Superior temporal gyrus (tissue), 1 donor: ENCODE measurements at regions not wholly inside any gene's neighbourhood (a gene's known extent, or its start where the extent isn't known, plus 50 kb on each side); places are given as distances from the start of the nearest gene placed in this dataset.

Experiments
- DNase-seq: peaks from one replicate; pipeline ENCODE4 v3.0.0-alpha.2; 2016; ENCODE audit errors: extremely low spot score

DNA sequence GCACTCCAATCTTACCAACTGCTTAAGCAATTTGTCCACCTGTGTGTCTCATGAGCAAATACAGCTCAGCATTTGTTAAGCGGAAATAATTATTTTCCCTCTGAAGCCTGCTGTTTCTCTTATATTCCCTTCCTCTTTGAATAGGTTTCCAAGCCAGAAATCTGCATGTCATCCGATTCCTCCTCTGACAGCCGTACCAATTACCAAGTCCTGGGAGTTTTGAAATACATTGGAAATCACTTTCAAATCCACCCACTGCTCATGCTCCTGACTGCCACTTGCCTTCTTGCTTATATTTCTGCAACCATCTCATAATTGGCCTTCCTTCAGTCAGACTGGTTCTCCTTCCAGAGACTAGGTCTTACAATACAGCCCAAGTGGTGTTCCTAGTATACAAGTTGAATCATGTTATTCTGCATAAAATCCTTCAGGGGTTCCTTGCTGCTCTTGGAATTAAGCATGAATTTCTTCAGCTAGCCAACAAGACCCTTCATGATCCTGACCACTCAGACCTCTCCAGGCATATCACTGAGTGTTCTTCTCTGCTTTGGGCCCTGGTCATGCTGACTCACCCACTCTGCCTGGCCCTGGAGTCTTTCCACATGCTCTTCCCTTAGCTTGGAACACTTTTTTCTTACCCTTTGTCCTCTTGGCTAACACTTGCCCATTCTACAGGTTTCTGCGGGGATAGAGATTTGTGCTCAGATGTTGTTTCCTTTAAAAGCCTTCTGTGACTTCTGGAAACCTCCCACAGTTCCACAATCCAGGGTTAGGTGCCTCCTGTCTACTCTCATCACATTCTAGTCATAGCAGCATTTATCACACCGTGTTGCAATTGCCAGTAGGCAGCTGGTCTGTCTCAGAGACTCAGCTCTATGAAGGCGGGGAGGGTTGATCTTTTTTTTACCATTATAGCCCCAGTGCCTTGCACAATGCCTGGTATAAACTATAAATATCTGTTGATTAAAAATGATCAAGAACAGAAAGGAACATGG is 157.6 kb downstream of the ARL6IP6 start:
- no peak for DNase-seq

DNA sequence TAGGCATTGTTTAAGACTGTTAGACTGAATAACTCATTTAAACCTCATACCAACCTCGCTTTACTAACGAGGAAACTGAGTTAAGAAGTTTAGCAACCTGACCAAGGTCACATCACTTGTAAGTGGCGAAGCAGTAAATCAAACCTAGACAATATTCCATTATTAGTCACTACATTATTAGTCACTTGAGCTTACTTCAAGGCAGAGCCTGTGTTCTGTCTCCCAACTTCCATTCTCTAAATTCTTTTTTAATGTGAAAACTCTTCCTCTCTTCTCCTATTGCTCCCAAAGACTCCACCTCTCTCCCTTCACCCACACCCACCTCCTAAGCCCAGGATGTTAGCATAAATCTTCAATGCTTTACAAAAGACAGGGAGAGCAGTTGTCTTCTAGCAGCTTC is 156.5 kb downstream of the ARL6IP6 start:
- DNase-seq: no peak

- DNase-seq: no peak
Measured at GRCh38 chr2:152870239-152870638, 151.8 kb downstream of the ARL6IP6 start.

DNA sequence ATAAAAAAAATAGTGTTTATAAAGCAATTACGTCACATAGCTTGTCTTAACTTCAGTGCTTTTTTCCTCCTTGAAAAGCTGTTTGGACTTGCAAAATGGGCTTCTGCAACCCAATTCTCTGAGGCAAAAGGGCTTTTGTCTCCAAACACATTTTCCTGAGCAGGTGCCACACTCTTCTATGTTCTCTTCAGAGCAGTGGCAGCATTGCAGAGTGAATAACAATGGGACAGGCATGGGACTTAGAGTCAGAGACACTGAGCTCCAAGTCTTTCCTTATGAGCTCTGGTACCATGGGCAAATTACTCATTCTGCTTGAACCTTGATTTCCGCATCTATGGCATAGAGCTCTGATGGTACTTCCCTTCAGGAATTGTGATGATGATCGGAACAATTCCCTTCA is 149.0 kb downstream of the ARL6IP6 start:
- no peak for DNase-seq

GRCh38 chr2:152864601-152865149 is 146.3 kb downstream of the ARL6IP6 start:
- no peak for DNase-seq

DNA sequence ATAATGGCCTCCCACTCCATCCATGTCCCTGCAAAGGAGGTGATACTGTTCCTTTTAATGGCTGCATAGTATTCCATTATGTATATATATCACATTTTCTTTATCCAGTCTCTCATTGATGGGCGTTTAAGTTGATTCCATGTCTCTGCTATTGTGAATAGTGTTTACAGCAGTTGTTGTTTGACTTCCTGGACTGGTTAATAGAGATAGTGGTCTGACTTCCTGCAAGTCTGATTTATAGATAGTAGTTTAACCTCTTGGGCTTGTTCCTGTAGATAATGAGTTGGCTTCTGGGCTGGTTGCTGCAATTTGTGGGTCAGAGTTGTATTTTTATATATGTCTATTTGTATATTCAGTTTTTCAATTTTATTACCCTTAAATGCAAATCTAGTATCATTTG is 145.4 kb downstream of the ARL6IP6 start:
- no peak for DNase-seq

- DNase-seq: peak; percentile 19
Measured at GRCh38 chr2:152861349-152861942, 143.0 kb downstream of the ARL6IP6 start.

DNA sequence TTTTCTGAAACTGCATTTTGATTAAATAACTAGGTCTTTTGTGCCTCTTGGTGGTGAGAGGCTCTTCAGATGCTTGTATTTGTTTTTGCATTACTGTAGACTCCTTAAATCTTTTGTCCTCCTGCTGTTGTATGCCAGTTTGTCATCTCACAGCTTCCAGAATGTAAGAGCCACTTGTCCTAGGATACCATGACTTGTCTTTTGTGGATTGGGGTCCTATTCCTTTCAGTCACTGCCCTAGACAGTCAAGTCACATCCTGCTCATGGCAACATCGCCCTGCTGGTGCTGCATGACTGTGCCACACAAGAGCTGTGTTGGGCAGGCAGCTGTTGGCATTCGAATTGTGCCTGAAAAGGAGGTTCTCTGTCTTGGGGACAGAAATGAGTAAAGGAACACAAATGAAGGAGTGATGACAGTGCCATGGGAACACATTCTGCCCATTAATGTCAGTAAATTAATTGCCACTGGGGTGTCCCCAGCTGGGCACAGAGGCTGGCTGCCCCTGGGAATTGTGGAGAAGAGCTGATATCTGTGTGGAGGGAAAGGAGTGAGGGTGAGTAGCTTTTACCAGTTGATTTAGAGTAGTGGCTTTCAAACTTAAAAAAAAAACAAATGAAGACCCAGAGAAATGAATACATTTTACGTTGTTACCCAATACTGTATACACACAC is 140.3 kb downstream of the ARL6IP6 start:
- DNase-seq: no peak

DNA sequence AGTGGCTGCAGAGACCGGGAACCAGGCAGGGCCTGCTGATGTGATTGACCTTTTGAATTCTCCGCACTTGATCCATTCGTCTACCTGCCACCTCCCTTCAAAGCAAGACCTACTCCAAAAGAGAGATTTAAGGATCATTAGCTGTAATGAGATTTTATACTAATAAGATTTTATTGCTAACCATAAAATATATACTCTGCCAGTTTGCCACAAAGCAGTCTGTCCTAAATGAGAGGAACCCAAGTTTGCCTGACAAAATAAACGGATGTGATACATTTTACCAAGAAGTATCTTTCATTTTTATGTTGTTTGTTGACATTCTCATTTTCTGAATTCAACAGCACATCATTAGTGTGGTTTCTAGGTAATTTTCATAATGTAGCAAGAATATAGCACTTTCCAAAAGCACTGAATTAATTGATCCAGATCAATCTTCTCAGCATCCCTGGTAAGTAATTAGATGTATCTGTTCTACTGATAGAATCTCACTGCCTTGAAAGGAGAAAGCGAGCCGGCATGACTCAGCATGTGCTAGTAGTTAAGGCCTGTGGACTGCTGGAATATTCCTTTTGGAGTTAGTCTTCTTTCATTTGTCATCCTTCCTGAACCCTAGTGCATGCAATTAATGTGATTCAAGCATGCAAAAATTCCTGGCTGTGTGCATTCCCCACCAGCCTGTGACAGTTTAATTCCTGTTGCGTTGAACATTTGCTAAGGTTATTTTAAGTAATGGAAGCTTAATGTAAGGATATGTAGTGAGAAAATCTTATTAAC is 128.5 kb downstream of the ARL6IP6 start:
- no peak for DNase-seq

- no peak for DNase-seq
Measured at GRCh38 chr2:152835674-152836073, 117.3 kb downstream of the ARL6IP6 start.

- no peak for DNase-seq
Measured at GRCh38 chr2:152827944-152828343, 109.5 kb downstream of the ARL6IP6 start.

GRCh38 chr2:152826581-152827279 is 108.3 kb downstream of the ARL6IP6 start:
- DNase-seq: no peak

GRCh38 chr2:152825834-152826233 is 107.4 kb downstream of the ARL6IP6 start:
- no peak for DNase-seq

DNA sequence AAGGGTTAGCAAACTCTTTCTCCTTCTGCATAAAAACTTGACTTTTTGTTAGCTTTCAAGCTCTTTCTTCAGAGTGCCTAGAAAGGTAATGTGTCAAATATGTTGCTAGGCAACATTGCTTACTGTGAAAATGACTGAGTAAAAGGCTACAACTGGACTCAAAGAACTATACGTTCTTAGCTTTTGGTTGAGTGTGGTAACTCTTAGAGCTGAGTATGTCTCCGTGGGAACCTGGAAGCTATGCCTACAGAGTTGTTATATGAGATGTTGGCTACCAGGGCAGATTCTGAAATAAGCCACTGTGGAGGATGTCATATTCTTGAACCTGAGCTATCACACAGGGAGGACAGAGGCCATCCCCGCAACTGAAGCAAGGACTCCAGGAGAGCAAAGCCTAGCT is 105.5 kb downstream of the ARL6IP6 start:
- DNase-seq: peak; percentile 20

DNA sequence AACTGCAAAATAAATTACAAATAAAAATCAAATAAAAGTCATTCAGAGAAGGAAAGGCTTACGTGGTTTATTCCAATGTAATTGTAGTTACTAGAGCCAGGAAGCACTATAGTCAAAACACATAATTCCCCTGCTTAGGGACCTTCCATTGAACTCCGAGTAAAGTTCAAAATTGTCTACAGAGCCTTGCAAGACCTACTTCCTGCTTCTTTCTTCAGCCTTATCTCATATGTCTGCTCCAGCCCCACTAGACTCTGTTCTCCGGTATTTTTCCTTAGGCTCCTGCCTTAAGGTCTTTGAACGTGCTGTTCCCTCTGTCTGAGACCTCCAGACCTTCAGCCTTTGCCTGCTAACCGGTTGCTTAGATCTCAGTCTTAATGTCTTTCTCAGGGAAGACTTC is 104.3 kb downstream of the ARL6IP6 start:
- DNase-seq: no peak

GRCh38 chr2:152820048-152820447 is 101.6 kb downstream of the ARL6IP6 start:
- no peak for DNase-seq

DNA sequence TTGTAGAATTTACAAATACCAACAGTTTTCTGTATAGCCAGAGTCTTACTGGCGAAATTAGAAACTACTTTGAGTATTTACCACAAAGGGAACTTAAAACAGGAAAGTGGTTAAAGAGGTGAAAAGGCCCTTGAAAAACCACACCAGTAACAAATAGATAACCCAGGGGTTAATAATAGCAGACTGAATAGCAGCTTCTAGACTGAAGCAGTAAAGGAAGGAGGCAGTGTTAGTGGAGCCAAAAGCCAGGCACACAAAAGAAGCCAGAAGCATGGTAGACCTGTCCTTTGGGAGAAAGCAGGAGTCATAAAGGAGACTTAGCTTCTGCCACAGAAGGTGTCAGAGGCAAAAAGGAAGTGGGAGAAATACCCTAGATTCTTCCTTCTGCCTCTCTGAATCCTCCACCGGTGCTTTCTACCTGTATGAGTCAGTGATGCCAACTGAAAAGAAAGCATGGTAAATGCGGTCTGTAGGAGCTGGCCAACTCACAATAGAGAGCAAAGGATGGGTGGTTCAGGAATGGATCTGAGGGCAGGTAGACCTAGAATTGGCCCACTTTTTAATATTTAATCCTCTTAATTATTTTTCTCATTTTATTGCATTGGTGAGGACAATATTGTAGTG is 97.3 kb downstream of the ARL6IP6 start:
- DNase-seq: no peak

DNA sequence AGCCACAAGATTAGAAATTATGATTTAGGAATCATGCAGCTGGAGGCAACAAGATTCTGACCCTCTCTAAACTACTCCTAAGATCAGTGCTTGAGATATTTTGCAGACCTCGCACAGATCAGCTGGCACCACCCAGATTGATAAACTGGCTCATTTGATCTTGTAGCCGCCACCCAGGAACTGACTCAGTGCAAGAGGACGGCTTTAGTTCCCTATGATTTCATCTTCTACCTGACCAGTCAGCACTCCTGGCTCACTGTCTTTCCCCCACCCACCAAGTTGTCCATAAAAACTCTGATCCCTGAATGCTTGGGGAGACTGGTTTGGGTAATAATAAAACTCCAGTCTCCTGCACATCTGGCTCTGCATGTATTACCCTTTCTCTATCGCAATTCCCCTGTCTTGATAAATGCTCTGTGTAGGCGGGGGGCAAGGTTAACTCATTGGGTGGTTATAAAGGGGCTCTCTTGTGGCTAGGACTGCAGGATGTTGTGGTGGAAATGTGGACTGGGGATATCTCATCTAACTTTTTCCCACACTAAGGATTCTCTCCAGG is 96.1 kb downstream of the ARL6IP6 start:
- no peak for DNase-seq

- no peak for DNase-seq
Measured at GRCh38 chr2:152813351-152813750, 94.9 kb downstream of the ARL6IP6 start.
